ENCODE measurements at regions not wholly inside any gene's neighbourhood (a gene's known extent, or its start where the extent isn't known, plus 50 kb on each side); places are given as distances from the start of the nearest gene placed in this dataset.
A peak's percentile ranks its signal among the peaks of the same experiment; 100 is the strongest.

DNA sequence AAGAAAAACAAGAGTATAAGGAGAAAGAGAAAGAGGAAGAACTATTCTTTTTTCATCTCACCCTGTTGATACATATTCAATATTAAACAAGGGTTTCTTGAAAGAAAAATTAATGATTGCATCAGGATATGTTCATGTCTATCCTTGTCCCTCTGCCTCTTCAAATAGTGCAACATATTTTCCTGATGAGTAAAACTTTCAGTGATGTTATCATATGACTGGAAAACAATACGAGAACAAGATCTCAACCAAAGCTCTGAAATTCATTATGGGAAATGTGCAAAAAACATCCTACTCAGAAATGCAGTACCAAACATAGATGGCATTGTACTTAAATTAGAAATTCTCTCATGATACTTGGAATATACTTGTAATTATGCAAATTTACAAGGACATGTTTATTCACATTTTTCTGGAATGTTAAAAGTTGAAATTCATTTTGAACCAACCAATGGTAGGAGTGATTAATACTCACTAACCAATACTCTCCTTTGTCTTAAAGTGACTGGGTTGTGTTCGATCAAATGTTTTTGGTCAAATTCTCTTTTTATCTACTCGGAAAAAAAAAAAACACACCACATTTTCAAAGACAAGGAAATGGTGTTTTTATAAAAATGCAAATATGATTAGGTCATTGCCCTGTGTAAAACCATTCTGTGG is 148.9 kb upstream of the GULP1 start:
- DNase-seq: no peak
- intact Hi-C loops (cut with DNase I): no loop called here
- ATAC-seq: no peak

DNA sequence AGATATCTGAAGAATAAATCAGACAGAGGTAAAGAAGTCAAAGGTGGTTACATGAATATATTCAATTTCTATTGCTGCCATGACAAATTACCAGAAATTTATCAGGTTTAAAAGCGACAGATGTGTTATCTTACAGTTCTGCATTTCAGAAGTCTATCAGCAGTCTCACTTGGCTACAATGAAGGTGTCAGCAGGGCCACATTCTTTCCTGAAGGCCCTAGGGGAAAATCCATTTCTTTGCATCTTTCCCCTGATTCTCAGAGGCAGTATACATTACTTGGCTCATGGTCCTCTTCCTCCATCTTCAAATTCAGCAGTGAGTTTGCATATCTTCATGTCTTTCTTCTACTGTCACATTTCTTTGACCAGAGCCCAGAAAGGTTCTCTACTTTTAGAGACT is 145.8 kb upstream of the GULP1 start:
- intact Hi-C loops (cut with DNase I): no loop called here
- ATAC-seq (no peak), DNase-seq (no peak)

DNA sequence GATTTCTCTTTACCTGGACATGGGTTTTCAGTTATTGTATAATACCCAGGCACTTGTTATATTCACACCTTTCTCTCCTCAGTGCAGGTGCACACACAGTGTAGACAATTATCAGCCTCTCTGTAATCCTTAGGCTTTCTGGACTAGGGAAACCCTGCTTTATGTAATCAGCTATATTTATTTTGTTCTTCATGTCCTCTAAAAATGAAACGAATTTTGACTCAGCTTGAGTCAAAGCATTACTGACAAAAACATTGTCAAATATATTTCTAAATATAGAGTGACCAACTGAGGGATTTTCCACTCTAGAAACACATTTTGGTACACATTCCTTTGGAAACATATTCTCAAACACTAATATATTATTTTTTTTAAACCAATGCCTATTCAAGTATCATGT is 144.8 kb upstream of the GULP1 start:
- intact Hi-C loops (cut with DNase I): no loop called here
- ATAC-seq (no peak), DNase-seq (no peak)

DNA sequence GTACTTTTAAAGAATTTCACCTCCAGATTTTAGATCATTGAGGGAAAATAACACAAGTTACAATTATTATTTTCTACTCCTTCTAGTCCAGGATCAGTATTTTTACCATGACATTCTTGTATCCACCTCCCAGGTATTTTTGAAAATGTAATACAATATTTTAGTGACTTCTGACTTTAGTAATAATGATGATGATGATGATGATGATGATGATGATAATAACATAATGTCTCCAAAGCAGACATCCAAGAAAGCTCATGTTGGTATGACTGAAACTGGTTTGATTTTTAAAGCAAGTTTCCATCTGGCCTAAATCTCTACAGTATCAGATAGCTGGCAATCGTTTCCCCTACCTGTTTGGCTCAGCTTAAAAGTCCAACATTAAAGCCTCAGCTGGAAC is 140.0 kb upstream of the GULP1 start:
- DNase-seq (no peak), ATAC-seq (no peak)
- intact Hi-C loops (cut with DNase I): no loop called here

DNA sequence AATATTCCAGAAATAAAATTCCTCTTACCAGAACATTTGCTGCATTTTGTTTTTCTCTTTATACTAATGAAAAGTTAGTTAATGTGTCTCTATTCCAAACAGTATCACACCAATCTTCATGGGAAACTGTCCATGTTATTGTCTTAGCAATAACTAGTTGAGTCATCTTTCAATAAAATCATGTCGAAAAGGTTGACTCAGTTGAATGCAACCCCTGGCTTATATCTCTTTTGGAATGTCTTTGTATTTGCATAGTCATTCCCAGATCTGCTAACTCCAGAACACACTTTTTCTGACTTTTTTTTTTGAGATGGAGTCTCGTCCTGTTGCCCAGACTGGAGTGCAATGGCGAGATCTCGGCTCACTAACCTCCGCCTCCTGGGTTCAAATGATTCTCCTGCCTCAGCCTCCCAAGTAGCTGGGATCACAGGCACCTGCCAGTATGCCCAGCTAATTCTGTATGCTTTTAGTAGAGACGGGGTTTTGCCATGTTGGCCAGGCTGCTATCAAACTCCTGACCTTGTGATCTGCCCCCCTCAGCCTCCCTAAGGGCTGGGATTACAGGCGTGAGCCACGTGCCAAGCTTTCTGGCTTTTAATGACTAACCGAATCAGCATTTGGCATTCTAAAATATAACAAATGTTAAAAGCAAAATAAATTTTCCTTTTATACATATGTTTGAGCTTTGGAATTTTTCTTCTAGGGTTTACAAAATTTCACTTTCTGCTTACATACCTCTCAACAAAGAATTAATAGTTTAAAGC is 133.2 kb upstream of the GULP1 start:
- DNase-seq: no peak
- ATAC-seq: no peak
- intact Hi-C loops (cut with DNase I): no loop called here

DNA sequence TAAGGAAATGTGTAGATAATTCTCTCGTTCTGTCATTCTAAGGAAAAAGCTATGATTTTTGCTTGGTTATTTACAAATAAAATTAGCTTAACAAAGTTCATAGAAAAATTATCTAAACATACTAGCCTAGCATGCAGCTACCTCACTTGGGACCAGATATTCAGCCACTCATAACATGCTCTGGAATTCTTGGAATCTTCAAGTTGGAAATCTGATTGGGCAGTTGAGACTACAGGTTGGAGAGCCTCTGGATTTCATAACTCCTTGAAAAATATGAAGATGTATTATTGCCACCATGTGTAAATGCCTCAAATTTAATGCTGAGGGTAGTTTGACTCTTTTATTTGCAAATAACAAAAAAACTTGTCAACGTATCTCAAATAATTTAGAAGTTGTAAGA is 132.2 kb upstream of the GULP1 start:
- DNase-seq (no peak), ATAC-seq (no peak)
- intact Hi-C loops (cut with DNase I): no loop called here

DNA sequence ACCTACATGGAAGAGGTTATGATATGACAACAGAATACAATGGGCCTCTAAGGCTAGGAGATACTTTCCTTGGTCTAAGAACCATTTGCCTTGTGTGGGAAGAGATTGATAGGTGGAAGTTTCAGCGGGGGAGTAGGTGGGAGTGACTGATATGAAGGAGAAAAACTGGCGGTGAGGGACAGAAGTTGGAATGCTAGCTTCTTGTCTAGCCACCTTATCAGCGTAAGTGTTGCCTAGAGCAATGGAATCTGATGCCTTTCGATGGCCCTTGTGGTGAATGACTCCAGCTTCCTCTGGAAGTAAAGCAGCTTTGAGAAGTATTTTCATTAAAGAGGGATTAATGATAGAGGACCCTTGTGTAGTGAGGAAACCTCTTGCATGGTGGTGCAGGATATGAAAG is 121.3 kb upstream of the GULP1 start:
- ATAC-seq (no peak), DNase-seq (no peak)
- intact Hi-C loops (cut with DNase I): no loop called here

DNA sequence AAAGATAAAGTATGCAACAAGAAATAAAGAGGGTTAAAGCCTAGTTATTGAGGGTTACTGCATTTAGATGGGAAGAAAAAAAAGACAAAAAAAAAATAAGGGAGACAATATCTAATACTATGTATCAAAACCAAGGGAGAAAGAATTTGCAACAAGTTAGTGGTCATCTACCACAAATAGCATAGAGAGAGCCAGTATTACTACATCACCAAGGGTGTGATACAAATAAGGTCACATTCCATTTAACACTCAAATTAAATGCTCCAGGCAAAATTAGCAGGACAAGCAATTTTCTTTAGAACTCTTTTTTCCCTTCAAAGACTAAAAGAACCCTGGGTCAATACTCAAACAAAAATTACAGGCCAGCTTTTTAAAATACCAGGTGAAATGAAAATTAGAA is 115.1 kb upstream of the GULP1 start:
- no peak for DNase-seq
- intact Hi-C loops (cut with DNase I): no loop called here
- no peak for ATAC-seq

DNA sequence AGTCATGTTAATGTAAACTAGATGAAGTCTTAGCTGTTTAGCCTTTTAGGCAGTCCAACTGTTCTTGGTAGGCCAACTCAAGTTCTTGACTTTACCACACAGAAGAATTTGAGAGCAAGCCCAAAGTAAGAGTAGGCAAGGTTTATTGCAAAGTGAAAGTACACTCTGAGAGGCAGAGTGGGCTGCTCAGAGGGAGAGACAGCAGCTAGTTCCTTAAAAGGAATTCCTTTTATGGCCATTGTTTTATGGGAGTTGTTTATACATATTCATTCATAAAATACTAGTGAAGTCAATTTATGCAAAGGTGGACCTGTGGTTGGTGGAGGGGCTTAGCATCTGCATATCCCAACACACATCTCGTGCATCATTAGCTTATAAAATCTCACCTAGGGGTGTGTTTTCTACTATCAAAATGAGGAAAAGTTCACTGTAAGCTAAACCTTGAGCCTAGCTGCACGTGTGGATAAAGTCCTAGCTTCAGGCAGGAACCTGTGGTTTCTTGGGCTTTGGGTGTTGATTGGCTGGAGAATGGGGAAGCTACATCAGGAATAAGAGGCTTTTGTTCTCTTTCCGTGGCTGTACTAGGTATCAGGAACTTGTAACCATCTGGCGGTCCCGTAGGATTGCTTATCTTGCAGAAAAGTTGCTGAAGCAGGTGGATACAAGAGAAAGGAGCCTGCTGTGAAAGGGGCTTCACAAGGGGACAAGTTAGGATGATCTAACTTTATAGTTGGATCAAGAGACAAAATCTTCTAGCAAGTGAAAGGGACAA is 110.4 kb upstream of the GULP1 start:
- intact Hi-C loops (cut with DNase I): no loop called here
- no peak for ATAC-seq

DNA sequence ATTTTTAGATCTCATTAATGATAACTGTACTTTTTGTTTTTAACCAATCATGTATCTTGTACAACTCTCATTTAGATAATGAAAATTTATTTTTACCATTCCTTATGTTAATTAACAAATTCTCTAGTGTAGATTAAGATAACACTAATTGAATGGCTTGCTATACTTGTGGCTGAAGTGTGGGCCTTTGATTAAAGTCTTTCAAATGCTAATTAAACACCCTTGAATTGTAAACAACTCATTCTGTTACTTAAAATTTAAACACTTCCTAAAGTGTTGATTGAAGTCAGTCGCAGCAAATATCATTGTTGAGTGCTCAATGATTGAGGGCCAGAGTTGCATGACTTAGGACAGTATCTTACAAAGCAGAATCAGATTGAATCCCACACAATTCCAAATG is 109.8 kb upstream of the GULP1 start:
- ATAC-seq: no peak
- intact Hi-C loops (cut with DNase I): no loop called here
- DNase-seq: no peak

More for the DNA sequence above, 110.4 kb upstream of the GULP1 start:
- no peak for DNase-seq

DNA sequence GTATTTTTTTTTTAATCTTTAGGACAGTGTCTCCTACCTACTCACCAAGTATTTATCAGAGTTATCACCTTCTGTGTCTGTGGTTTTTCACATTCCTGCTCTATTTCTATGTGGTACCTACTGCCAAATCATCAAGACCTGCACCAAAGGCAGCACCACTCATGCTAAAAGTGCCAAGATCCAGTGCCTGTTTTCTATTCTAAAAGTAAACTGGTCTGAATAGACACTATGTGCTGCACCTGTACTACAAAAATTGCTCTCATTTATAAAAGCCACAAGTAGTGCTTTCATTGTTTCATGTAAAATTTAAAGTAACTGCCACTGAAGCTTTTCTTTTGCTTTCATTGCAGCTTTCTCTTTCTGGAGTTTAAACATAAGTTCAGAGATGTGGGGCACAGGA is 103.9 kb upstream of the GULP1 start:
- intact Hi-C loops (cut with DNase I): no loop called here

DNA sequence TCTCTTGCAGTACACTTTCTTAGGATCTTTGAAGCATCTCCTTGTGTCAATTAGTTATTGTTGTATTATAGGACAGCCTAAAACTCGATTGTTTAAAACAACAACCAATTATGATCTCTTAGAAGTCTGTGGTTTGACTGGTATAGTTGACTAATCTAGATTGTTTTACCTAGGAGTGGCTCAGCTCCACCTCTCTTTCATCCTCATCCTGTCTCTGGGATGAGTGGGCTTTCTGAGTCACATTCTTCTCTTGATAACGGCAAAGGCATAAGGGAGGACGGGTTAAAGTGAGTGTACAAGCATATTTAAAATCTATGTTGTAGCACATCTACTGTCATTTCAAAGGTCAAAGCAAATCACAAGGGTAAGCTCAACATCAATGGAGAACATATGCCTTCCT is 102.3 kb upstream of the GULP1 start:
- no peak for ATAC-seq
- no peak for DNase-seq
- intact Hi-C loops (cut with DNase I): no loop called here

More for the DNA sequence above, 103.9 kb upstream of the GULP1 start:
- no peak for ATAC-seq
- DNase-seq: no peak

DNA sequence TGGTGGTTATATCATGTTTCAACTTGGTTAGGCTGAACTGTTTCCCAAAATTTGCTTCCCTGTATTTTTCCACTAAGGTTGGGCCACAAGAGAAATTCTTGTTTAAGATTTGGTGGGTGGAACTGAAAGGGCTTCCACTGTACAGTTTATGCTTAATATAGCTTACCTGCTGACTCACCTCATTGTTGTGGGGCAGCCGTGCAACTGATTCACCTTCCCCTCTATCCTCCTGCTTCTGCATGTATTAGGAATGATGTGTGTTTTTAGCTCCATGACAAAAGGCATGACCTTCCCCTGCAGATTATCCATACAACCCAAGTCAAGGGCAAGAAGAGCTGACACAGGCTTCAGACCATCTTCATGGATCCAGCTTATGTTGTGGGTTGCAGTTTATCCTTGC is 98.4 kb upstream of the GULP1 start:
- ATAC-seq (no peak), DNase-seq (no peak)
- intact Hi-C loops (cut with DNase I): no loop called here

DNA sequence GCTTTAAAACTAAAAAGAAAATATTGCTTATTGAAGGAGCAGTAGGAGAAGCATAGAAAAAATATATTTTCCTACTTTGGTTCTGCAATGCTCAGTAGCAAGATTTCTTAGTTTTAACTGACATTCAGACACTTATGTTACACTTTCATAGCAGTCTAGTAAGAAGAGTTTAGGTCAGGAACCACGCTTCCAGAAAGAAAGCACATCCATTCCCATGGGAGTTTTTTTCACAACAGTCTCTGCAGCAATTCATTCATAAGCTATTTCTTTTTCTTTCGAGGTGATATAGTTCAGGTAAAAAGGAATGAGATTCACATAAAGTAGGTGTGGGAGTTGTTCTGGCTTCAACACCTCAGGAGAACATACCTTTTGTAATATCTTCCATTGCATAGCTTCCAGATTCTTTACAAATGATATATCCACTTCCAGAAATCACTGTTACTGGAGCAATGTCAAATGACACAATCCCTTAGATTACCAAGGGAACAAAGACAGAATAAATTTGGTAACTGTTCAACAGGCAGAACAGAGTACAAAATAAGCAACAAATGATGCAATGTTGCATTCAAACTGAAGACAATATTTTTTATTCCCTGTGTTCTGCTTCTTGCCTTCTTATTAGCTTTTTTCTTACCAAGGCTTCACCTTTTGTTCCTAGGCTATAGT is 95.2 kb upstream of the GULP1 start:
- ATAC-seq (peak in 1 of 2 donors; percentile 65), DNase-seq (no peak)
- intact Hi-C loops (cut with DNase I): no loop called here

DNA sequence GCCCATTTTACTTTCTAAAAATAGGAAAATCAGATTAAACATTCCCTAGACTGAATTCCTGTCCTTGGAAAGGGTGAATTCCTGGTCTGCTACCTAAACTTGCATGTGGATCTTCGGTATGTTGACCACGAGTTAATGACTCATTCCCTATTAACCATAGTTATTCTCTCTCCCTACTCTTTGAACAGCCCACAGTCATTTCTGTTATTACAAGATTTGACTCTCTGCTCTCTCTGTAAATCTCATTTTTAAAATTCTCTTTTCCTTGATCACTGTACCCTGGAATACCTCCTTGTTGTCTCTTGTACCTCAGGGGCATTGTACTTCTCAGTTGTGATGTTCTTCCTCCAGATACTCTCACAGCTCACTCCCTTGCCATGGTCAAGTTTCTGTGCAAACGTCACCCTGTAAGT is 92.0 kb upstream of the GULP1 start:
- DNase-seq (no peak), ATAC-seq (no peak)
- intact Hi-C loops (cut with DNase I): no loop called here

DNA sequence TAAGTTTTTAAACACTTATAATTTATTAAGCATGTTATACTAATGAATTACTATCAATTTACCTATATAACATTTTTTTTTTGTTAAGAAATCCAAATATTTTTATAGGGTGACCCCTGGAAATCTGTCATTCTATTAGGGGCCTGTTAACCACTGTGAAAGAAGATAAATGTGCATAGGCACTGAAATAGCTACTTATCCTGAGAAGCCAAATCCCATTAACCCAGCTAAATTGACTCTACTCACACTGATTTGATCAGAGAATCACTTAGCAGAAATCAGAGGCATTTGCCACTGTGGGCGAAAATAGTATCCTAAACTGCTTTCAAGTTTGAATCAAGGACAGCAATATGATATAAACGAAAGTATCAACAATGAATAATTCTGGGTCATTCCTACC is 90.0 kb upstream of the GULP1 start:
- DNase-seq (no peak), ATAC-seq (no peak)
- intact Hi-C loops (cut with DNase I): no loop called here

DNA sequence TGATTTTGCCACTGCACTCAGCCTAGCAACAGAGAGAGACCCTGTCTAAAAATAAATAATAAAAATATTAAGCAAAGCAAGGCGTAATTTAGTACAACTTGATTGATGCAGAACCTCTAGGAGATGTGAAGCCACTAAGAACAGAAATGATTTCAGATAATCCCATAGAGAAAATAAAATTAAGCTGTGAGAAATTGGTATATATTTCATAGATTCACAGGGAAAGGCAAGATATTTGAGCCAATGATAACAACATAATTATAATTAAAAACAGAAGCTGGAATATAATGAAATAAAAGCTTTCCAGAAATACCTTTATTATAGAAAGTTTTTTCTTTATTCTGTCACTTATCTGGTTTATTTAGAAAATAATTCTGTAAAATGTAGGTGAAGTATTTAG is 88.9 kb upstream of the GULP1 start:
- intact Hi-C loops (cut with DNase I): no loop called here
- no peak for ATAC-seq
- DNase-seq: no peak

DNA sequence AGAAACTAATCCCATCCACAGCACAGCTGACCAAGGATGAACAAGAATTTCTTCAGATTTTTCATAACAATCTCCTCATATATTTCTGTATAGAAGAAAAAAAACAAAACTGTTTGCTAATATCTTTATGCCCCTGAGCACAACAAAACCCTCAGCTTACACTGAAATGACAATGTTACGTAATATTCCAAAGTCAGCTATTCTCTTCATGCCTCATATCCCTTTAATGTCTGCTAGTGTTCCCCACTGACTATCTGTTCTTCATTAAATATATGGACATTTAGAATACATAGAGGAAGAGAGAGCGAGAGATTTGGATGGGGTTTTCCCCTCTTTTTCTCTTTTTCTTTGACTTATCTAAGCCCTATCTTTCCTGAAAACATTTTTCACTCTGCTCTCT is 87.9 kb upstream of the GULP1 start:
- intact Hi-C loops (cut with DNase I): no loop called here

DNA sequence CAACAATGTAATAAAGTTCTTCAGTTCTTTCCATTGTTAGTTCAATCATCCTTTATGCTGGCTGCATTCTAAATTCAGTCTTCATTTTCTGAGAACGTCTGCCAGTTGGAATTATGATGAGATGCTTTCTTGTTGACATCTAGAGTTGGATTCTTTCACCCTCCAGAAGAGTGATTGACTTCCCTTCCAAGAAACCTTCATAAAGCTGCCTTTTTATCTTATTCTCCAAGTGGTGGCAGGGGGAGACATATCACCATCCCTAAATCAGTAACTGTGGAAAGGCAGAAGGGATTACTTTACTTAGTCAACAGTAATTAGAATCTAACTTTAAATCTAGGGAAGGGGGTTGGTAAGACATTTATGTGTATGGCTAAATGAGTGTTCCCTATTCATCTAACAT is 86.8 kb upstream of the GULP1 start:
- ATAC-seq (no peak), DNase-seq (no peak)
- intact Hi-C loops (cut with DNase I): no loop called here

More for the DNA sequence above, 87.9 kb upstream of the GULP1 start:
- ATAC-seq (no peak), DNase-seq (no peak)

DNA sequence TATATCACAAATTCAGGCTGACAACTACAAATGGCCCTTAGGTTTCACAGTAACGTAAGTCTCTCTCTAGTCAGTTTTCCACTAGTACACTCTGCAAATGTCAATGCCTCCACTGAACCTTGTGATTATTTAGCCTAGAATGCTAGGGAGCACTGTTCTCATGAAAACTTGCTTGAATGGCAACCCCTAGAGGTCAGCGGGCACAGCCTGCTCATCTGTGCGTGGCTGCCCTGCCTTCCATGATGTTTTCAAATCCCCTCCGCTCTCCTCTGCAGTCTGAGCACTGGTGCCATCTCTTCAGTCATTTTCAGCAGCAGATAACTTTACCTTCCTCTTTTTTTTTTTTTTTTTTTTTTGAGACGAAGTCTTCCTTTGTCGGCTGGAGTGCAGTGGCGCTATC is 84.1 kb upstream of the GULP1 start:
- ATAC-seq: no peak
- no peak for DNase-seq
- intact Hi-C loops (cut with DNase I): no loop called here

Measured in left cardiac atrium (tissue), 4 donors.